Keratinocyte (primary cell): ENCODE measurements at regions not wholly inside any gene's neighbourhood (a gene's known extent, or its start where the extent isn't known, plus 50 kb on each side); places are given as distances from the start of the nearest gene placed in this dataset.

Source experiments
- DNase-seq: peaks from one replicate; pipeline ENCODE4 v3.0.0-alpha.2; 2011; ENCODE audit warnings: low read depth, missing footprints, low spot score
- FAIRE-seq: peaks from 2 replicates; lab custom pipeline; 2011; peaks lifted over from hg19 to GRCh38; lab: Jason Lieb, UNC
- H2AFZ ChIP-seq: 2 replicates; pipeline ENCODE4 v1.6.0; 2012; ENCODE audit warnings: low read length, control low read depth, inconsistent platforms; ENCODE audit not compliant: control insufficient read depth
- H3K27ac ChIP-seq: 2 replicates; pipeline ENCODE4 v1.5.1; 2011; ENCODE audit warnings: low read length; ENCODE audit not compliant: control insufficient read depth, insufficient read depth
- H3K27me3 ChIP-seq: 3 replicates; pipeline ENCODE4 v1.6.0; 2011; ENCODE audit warnings: low read length; ENCODE audit not compliant: control insufficient read depth, insufficient read depth; ENCODE audit errors: extremely low read depth
- H3K36me3 ChIP-seq, 2 experiments: 2 replicates in 1 of 2; 3 replicates in 1 of 2; pipeline ENCODE4 v1.5.1; 2011; ENCODE audit warnings: low read length in 2 of 2, mild to moderate bottlenecking in 1 of 2; ENCODE audit not compliant: control insufficient read depth in 2 of 2, insufficient read depth in 2 of 2; ENCODE audit errors: extremely low read depth in 1 of 2
- H3K4me1 ChIP-seq: 3 replicates; pipeline ENCODE4 v1.5.1; 2011; ENCODE audit warnings: low read length; ENCODE audit not compliant: control insufficient read depth, insufficient read depth; ENCODE audit errors: extremely low read depth
- H3K4me2 ChIP-seq: 3 replicates; pipeline ENCODE4 v1.6.0; 2011; ENCODE audit warnings: low read depth, low read length; ENCODE audit not compliant: control insufficient read depth, insufficient read depth; ENCODE audit errors: extremely low read depth
- H3K4me3 ChIP-seq, 3 experiments: fragments of 200-600 bp in 1 of 3; sonication (generic) in 1 of 3; 2 replicates in 2 of 3; 3 replicates in 1 of 3; pipeline ENCODE4 v1.5.1; 2011 to 2016; ENCODE audit warnings: low read length in 3 of 3, mild to moderate bottlenecking in 3 of 3, control low read depth in 2 of 3, inconsistent platforms in 1 of 3, low read depth in 1 of 3, mixed read lengths in 1 of 3, mixed run types in 1 of 3, moderate library complexity in 1 of 3; ENCODE audit not compliant: control insufficient read depth in 2 of 3, insufficient read depth in 2 of 3; ENCODE audit errors: extremely low read depth in 1 of 3
- H3K79me2 ChIP-seq: 2 replicates; pipeline ENCODE4 v1.6.0; 2012; ENCODE audit warnings: low read length; ENCODE audit not compliant: control insufficient read depth, insufficient read depth
- H3K9ac ChIP-seq: 3 replicates; pipeline ENCODE4 v1.6.0; 2011; ENCODE audit warnings: low read length; ENCODE audit not compliant: control insufficient read depth, insufficient read depth; ENCODE audit errors: extremely low read depth
- H3K9me1 ChIP-seq: 3 replicates; pipeline ENCODE4 v1.6.0; 2011; ENCODE audit warnings: low read length; ENCODE audit not compliant: control insufficient read depth, insufficient read depth; ENCODE audit errors: extremely low read depth
- H3K9me3 ChIP-seq: 2 replicates; pipeline ENCODE4 v1.5.1; 2012; ENCODE audit warnings: low read depth, low read length; ENCODE audit not compliant: control insufficient read depth
- H4K20me1 ChIP-seq: 3 replicates; pipeline ENCODE4 v1.6.0; 2011; ENCODE audit warnings: low read length; ENCODE audit not compliant: control insufficient read depth, insufficient read depth; ENCODE audit errors: extremely low read depth
- EZH2 ChIP-seq: IDR thresholded peaks from one replicate; pipeline ENCODE4 v1.6.1; 2012; ENCODE audit warnings: inconsistent platforms, mild to moderate bottlenecking, low read length, moderate library complexity
- dilution Hi-C: fragments of 300-500 bp; cut with MboI; formaldehyde crosslinking; loops from one replicate; pipeline ENCODE4 v1.7.0; 2020; ENCODE audit warnings: low sequenced_read_pairs; ENCODE audit not compliant: extremely low pct_ligation_motif_present
- TF ChIP-seq, protein P1 (sequence below), 3 experiments: IDR thresholded peaks in 1 of 3; conservative IDR thresholded peaks in 1 of 3; optimal IDR thresholded peaks in 1 of 3; 2 replicates in 2 of 3; 3 replicates in 1 of 3; pipeline versions ENCODE3 to v1.5.1; 2011; ENCODE audit warnings: low read length in 3 of 3, mild to moderate bottlenecking in 3 of 3, moderate library complexity in 2 of 3, control low read depth in 1 of 3, inconsistent platforms in 1 of 3; ENCODE audit not compliant: insufficient read depth in 2 of 3; ENCODE audit errors: extremely low read depth in 1 of 3

DNA sequence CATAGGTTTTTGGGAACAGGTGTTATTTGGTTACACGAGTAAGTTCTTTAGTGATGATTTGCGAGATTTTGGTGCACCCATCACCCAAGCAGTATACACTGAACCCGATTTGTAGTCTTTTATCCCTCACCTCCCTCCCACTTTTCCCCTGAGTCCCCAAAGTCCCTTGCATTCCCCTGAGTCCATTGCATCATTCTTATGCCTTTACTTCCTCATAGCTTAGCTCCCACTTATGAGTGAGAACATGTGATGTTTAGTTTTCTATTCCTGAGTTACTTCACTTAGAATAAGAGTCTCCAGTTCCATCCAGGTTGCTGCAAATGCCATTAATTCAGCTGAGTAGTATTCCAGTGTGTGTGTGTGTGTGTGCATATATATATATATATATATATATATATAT is 97.2 kb upstream of the EDNRB start:
- Histone ChIP-seq H3K27me3 (no peaks in the 10 kb centered on the region), H3K79me2 (no peaks in the 10 kb centered on the region), H3K9ac (no peak overlapping the region), H3K9me1 (no peaks in the 10 kb centered on the region), H2AFZ (no peak overlapping the region), H3K9me3 (no peaks in the 10 kb centered on the region), H3K36me3 (no peaks in the 10 kb centered on the region), H3K4me2 (no peak overlapping the region), H3K4me1 (no peaks in the 10 kb centered on the region), H3K27ac (no peak overlapping the region), H4K20me1 (no peaks in the 10 kb centered on the region), H3K4me3 (no peak overlapping the region)
- dilution Hi-C loops = no loop called here
- DNase-seq (no peak), FAIRE-seq (no peak)
- TF ChIP-seq EZH2 = no peak
- TF ChIP-seq, protein P1, sequence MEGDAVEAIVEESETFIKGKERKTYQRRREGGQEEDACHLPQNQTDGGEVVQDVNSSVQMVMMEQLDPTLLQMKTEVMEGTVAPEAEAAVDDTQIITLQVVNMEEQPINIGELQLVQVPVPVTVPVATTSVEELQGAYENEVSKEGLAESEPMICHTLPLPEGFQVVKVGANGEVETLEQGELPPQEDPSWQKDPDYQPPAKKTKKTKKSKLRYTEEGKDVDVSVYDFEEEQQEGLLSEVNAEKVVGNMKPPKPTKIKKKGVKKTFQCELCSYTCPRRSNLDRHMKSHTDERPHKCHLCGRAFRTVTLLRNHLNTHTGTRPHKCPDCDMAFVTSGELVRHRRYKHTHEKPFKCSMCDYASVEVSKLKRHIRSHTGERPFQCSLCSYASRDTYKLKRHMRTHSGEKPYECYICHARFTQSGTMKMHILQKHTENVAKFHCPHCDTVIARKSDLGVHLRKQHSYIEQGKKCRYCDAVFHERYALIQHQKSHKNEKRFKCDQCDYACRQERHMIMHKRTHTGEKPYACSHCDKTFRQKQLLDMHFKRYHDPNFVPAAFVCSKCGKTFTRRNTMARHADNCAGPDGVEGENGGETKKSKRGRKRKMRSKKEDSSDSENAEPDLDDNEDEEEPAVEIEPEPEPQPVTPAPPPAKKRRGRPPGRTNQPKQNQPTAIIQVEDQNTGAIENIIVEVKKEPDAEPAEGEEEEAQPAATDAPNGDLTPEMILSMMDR (optimal IDR thresholded peaks at IDR 0.05 in 1 of 3, IDR thresholded peaks at IDR 0.05 in 1 of 3, conservative IDR thresholded peaks at IDR 0.05 in 1 of 3; ENCODE audit: extremely low read depth in 1 of 3, insufficient read depth in 2 of 3, low read length in 3 of 3) = no peak

DNA sequence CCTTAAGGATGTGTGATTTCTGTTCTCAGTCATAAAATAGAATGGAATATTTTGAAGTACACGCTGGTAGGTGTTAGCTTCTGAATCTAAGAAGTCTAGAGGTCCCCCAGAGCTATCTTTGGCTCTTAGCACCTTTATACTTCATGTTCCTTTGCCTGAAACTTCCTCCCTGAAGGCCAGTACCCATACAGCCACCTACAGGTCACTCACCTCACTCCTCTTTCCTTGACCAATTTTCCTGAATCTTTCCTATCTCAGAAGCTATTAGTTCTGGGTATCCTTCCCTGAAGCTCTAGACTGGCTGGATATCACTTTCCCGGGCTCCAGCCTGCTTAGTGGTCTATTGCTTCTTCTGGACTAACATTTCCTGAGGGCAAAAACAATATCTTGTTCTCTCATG is 93.4 kb upstream of the EDNRB start:
- DNase-seq (no peak), FAIRE-seq (no peak)
- Histone ChIP-seq H3K27ac (no peak overlapping the region), H3K4me1 (no peaks in the 10 kb centered on the region), H3K9me3 (no peaks in the 10 kb centered on the region), H3K9ac (no peak overlapping the region), H3K4me2 (no peak overlapping the region), H3K36me3 (no peaks in the 10 kb centered on the region), H3K4me3 (no peak overlapping the region), H3K9me1 (no peaks in the 10 kb centered on the region), H4K20me1 (no peaks in the 10 kb centered on the region), H3K27me3 (no peaks in the 10 kb centered on the region), H3K79me2 (no peaks in the 10 kb centered on the region), H2AFZ (no peak overlapping the region)
- dilution Hi-C loops = no loop called here
- TF ChIP-seq, protein P1 (optimal IDR thresholded peaks at IDR 0.05 in 1 of 3, IDR thresholded peaks at IDR 0.05 in 1 of 3, conservative IDR thresholded peaks at IDR 0.05 in 1 of 3; ENCODE audit: extremely low read depth in 1 of 3, insufficient read depth in 2 of 3, low read length in 3 of 3) = no peak
- TF ChIP-seq EZH2 = no peak
